Muscle layer of duodenum (tissue), 2 donors: ENCODE measurements at regions not wholly inside any gene's neighbourhood (a gene's known extent, or its start where the extent isn't known, plus 50 kb on each side); places are given as distances from the start of the nearest gene placed in this dataset.

ENCODE experiments used
- H3K27ac ChIP-seq: one replicate; pipeline ENCODE4 v1.7.0; 2013; ENCODE audit warnings: mild to moderate bottlenecking, low read length
- H3K27me3 ChIP-seq: one replicate; pipeline ENCODE4 v1.7.0; 2013; ENCODE audit warnings: low read depth, mild to moderate bottlenecking, control low read depth, low read length
- H3K36me3 ChIP-seq, 2 donors: one replicate each; pipeline ENCODE4 v1.7.0; 2013; ENCODE audit warnings: low read length in 2 of 2, control low read depth in 1 of 2, mild to moderate bottlenecking in 1 of 2; ENCODE audit not compliant: insufficient read depth in 2 of 2, control insufficient read depth in 1 of 2
- H3K4me1 ChIP-seq, 2 donors: one replicate each; pipeline ENCODE4 v1.7.0; 2013; ENCODE audit warnings: low read length in 2 of 2, mild to moderate bottlenecking in 2 of 2, control low read depth in 1 of 2, moderate library complexity in 1 of 2; ENCODE audit not compliant: insufficient read depth in 2 of 2, control insufficient read depth in 1 of 2
- H3K4me3 ChIP-seq, 2 donors: one replicate each; pipeline ENCODE4 v1.7.0; 2013; ENCODE audit warnings: low read length in 2 of 2, low read depth in 1 of 2, mild to moderate bottlenecking in 1 of 2
- H3K9me3 ChIP-seq, 2 donors: one replicate each; pipeline ENCODE4 v1.7.0; 2013; ENCODE audit warnings: low read length in 2 of 2, control low read depth in 1 of 2, mild to moderate bottlenecking in 1 of 2; ENCODE audit not compliant: control insufficient read depth in 1 of 2
- donor health status: healthy.

DNA sequence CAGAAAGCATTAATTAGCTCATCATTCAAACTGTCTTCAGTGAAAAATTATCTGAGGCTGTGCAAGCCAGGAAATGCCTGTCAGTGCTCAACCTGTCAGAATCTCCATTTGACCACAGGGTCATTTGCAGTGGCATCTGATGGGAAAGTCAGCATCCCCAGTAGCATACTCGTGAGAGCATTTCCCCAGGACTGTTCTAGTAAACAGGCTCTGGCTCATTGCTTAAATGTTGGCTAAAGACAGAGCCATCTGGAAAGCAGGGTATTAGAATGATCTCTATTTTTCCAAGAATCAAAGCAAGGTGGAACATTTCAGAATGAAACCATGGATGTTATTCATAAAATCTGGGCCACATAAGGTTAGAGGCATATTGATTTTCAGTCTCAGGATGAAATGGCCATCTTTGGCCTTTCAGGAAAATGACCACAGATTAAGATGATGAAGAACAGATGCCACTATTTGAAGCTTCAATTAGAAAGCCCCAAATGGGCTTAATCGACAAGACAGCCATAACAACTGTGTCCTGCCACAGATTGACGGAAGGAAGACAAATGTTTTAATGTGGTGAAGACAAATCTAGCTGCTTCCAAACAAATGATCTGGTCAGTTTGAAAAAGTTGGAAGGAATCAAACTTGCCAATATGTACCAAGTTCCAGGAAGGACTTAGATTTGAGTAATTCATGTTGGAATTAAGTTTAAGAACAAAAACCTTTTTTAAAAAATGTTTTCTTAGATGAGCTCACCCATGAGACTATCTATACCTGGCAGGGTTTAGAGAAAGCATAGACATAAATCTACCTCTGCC, 94.0 kb upstream of the FAR2 start:
- no peaks in the 10 kb centered on the region for H3K27me3 ChIP-seq
- H3K9me3 ChIP-seq = no peaks in the 10 kb centered on the region
- H3K27ac ChIP-seq = no peak overlapping the region
- no peaks in the 10 kb centered on the region for H3K4me1 ChIP-seq
- H3K36me3 ChIP-seq = no peaks in the 10 kb centered on the region
- no peak overlapping the region for H3K4me3 ChIP-seq

DNA sequence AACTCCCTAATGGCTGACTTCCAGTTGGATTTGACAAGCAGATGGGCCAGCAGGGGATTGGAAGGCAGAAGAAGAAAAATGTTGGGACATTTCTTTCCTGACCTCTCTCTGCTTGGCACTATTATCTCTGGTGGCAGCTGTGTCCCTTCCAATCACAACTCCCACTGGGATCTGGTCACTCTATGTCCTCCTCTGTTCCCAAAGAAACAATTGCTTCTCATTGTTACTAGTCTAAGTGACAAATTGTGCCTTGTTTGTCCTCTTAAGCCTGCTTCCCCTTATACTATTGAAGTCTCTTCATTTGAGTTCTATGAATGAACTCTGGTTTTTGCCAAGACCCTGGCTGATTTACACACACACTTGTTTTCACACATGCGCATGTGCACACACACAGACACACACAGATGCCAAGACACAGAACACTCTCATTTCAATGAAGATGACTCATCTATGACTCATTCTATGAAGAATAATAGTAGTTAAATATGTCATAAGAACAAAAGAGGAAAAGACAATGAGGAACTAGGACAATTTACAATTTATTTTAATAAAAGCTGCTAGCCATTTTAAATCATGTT, 83.0 kb upstream of the FAR2 start:
- Histone ChIP-seq H3K9me3 (no peaks in the 10 kb centered on the region), H3K27me3 (no peaks in the 10 kb centered on the region), H3K4me3 (no peak overlapping the region), H3K4me1 (no peaks in the 10 kb centered on the region), H3K36me3 (no peaks in the 10 kb centered on the region), H3K27ac (no peak overlapping the region)

- no peak overlapping the region for H3K27ac ChIP-seq
- H3K27me3 ChIP-seq = no peaks in the 10 kb centered on the region
- H3K9me3 ChIP-seq = no peaks in the 10 kb centered on the region
- H3K36me3 ChIP-seq = no peaks in the 10 kb centered on the region
- H3K4me3 ChIP-seq = no peak overlapping the region
- H3K4me1 ChIP-seq = no peaks in the 10 kb centered on the region
Measured at GRCh38 chr12:29067430-29067829, 81.6 kb upstream of the FAR2 start.

DNA sequence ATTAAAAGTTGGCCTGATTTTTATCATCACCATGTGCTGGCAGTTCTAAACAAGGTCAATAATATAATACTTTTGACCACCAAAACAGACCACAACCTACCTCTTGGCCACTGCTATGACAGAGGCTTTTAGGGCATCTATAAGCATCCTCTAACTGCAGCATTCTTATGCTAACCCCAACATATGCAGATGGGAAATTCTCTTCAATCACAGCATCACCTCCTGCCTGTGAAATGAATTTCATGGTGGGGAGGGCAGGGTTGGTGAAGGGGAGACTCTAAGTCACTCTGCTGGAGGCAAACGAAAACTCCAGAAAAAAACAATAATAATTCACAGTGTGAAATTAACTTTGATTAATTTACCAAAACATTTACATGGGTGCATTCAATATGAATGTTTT, 78.8 kb upstream of the FAR2 start:
- no peaks in the 10 kb centered on the region for H3K36me3 ChIP-seq
- no peaks in the 10 kb centered on the region for H3K27me3 ChIP-seq
- H3K4me3 ChIP-seq = no peak overlapping the region
- no peaks in the 10 kb centered on the region for H3K9me3 ChIP-seq
- no peak overlapping the region for H3K27ac ChIP-seq
- H3K4me1 ChIP-seq = no peaks in the 10 kb centered on the region

DNA sequence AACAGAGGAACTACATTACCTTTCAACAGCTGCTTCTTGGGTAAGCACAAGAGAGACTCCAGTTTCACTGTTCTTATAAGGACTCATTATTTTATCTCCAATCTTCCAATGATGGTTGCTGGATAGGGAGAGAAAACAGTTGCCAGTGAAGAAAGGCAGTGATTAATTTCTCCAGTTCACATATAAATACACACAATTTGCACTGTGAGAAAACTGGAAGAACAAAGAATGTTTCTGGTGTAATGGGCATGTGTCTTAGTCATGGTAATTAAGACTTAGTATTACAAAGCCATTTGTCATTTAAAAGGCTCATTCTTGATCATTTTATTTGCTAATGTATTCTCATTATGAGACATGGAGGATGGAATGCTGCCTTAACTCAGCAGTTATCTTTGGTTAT, 78.0 kb upstream of the FAR2 start:
- Histone ChIP-seq H3K27me3 (no peaks in the 10 kb centered on the region), H3K27ac (no peak overlapping the region), H3K4me3 (no peak overlapping the region), H3K36me3 (no peaks in the 10 kb centered on the region), H3K9me3 (no peaks in the 10 kb centered on the region), H3K4me1 (no peaks in the 10 kb centered on the region)

DNA sequence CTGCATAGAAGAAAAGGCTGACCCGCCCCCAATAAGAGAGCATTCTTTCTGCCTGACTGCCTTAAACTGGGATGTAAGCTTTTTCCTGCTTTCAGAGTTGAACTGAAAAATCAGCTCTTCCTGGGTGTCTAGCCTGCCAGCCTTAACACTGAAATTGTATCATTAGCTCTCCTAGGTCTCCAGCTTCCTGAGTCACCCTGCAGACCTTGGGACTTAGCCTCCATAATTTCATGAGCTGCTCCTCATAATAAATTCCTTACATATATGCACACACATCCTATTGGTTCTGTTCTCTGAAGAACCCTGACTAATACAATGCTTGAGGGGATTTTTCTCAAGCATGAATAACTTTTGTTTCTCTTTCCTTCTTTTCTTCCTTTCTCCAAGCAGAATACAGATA, 76.4 kb upstream of the FAR2 start:
- H3K27ac ChIP-seq = no peak overlapping the region
- H3K4me1 ChIP-seq = no peaks in the 10 kb centered on the region
- no peaks in the 10 kb centered on the region for H3K27me3 ChIP-seq
- H3K4me3 ChIP-seq = no peak overlapping the region
- no peaks in the 10 kb centered on the region for H3K9me3 ChIP-seq
- no peaks in the 10 kb centered on the region for H3K36me3 ChIP-seq

DNA sequence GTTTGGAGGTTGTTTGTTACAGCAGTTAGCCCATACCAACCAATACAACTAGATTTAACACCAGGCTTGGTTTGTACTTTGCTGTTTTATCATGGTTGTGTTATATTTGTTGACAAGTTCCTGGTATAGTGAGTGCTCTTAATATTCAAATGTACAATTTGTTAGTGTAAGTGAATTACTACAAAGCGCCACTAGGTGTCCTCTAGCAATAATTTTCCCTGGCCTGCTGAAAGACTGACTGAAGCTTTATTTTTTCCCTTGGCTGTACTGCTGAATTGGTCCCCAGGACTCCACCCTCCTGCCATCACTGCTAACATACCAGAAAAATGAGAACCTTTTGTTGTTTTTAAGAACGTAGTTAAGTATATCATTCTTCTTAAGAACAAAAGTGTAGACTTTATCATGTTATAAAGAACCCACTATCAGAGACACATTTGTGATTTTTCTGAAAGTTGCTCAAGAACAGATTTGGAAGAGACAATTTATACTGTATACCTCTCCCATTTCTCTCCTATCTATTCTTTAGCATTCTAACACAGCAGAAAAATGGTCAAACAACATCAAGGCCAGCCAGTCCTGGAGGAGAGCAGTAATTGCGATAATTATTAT, 75.3 kb upstream of the FAR2 start:
- H3K4me1 ChIP-seq = no peaks in the 10 kb centered on the region
- H3K4me3 ChIP-seq = no peak overlapping the region
- no peaks in the 10 kb centered on the region for H3K36me3 ChIP-seq

DNA sequence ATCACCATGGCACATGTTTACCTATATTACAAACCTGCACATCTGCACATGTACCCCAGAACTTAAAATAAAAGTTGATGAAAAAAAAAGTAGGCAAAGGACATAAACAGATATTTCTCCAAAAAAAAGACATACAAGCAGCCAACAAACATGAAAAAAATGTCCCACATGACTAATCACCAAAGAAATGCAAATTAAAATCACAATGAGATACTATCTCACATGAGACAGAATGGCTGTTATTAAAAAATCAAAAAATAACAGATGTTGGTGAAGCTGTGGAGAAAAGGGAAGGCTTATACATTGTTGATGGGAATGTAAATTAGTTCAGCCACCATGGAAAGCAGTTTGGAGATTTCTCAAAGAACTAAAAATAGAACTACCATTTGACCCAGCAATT, 68.0 kb upstream of the FAR2 start:
- Histone ChIP-seq H3K27ac (no peak overlapping the region), H3K36me3 (no peaks in the 10 kb centered on the region), H3K9me3 (no peaks in the 10 kb centered on the region), H3K4me3 (no peak overlapping the region), H3K27me3 (no peaks in the 10 kb centered on the region), H3K4me1 (no peaks in the 10 kb centered on the region)

More for the DNA sequence above, 75.3 kb upstream of the FAR2 start:
- no peak overlapping the region for H3K27ac ChIP-seq
- no peaks in the 10 kb centered on the region for H3K27me3 ChIP-seq
- no peaks in the 10 kb centered on the region for H3K9me3 ChIP-seq

- Histone ChIP-seq H3K9me3 (no peaks in the 10 kb centered on the region), H3K4me1 (no peaks in the 10 kb centered on the region), H3K27ac (no peak overlapping the region), H3K36me3 (no peaks in the 10 kb centered on the region), H3K27me3 (no peaks in the 10 kb centered on the region), H3K4me3 (no peak overlapping the region)
Measured at GRCh38 chr12:29082522-29082921, 66.6 kb upstream of the FAR2 start.

GRCh38 chr12:29086325-29087271, 62.5 kb upstream of the FAR2 start:
- Histone ChIP-seq H3K9me3 (no peaks in the 10 kb centered on the region), H3K36me3 (no peaks in the 10 kb centered on the region), H3K27ac (no peak overlapping the region), H3K4me1 (no peaks in the 10 kb centered on the region), H3K4me3 (no peak overlapping the region), H3K27me3 (no peaks in the 10 kb centered on the region)

- H3K27ac ChIP-seq = no peak overlapping the region
- no peak overlapping the region for H3K4me3 ChIP-seq
- H3K36me3 ChIP-seq = no peaks in the 10 kb centered on the region
- no peaks in the 10 kb centered on the region for H3K4me1 ChIP-seq
- H3K27me3 ChIP-seq = no peaks in the 10 kb centered on the region
- H3K9me3 ChIP-seq = peaks cover 0 to 6% of the 10 kb centered on the region in 2 donors
Measured at GRCh38 chr12:29088611-29089219, 60.4 kb upstream of the FAR2 start.
